Activated naive CD4-positive, alpha-beta T cell treated with anti-CD3 and anti-CD28 coated beads for 36 hours (primary cell): ENCODE measurements at regions not wholly inside any gene's neighbourhood (a gene's known extent, or its start where the extent isn't known, plus 50 kb on each side); places are given as distances from the start of the nearest gene placed in this dataset.
A peak's percentile ranks its signal among the peaks of the same experiment; 100 is the strongest.

Experiments
- CTCF ChIA-PET: fragments of 350-600 bp; sonication (Branson Sonifier 250); formaldehyde crosslinking; loops from one replicate; lab custom pipeline; 2021; ENCODE audit warnings: antibody characterized with exemption; lab: Charles Lee
- DNase-seq: peaks from one replicate; pipeline ENCODE4 v3.0.0-alpha.2; 2020
- H3K27ac Mint-ChIP-seq: one replicate; pipeline ENCODE4 v1.8.0; 2021; ENCODE audit warnings: mild to moderate bottlenecking, mixed read lengths
- H3K27me3 Mint-ChIP-seq: one replicate; pipeline ENCODE4 v1.8.0; 2021; ENCODE audit warnings: low read depth, mixed read lengths
- H3K36me3 Mint-ChIP-seq: one replicate; pipeline ENCODE4 v1.8.0; 2021; ENCODE audit warnings: low read depth, mixed read lengths
- H3K4me1 Mint-ChIP-seq: one replicate; pipeline ENCODE4 v1.8.0; 2021; ENCODE audit warnings: low read depth, mixed read lengths
- H3K4me3 Mint-ChIP-seq: one replicate; pipeline ENCODE4 v1.8.0; 2021; ENCODE audit warnings: mild to moderate bottlenecking, moderate library complexity, mixed read lengths
- H3K9me3 Mint-ChIP-seq: one replicate; pipeline ENCODE4 v1.8.0; 2021; ENCODE audit warnings: mixed read lengths
- intact Hi-C: fragments of 100-400 bp; cut with micrococcal nuclease; formaldehyde crosslinking; loops from one replicate; pipeline ENCODE4 v1.15.1; 2023

GRCh38 chr10:81009296-81009695 lies 471.6 kb downstream of the SH2D4B start:
- CTCF ChIA-PET = no interaction called here
- no peak for DNase-seq
- Mint-ChIP-seq H3K36me3 (no peaks in the 10 kb centered on the region), H3K27ac (no peak overlapping the region), H3K4me1 (no peaks in the 10 kb centered on the region), H3K4me3 (no peak overlapping the region), H3K9me3 (no peaks in the 10 kb centered on the region), H3K27me3 (no peaks in the 10 kb centered on the region)
- intact Hi-C loops = no loop called here

GRCh38 chr10:81013771-81014170 lies 476.1 kb downstream of the SH2D4B start:
- H3K9me3 Mint-ChIP-seq = no peaks in the 10 kb centered on the region
- intact Hi-C loops = no loop called here
- H3K4me3 Mint-ChIP-seq = no peak overlapping the region
- CTCF ChIA-PET = no interaction called here
- H3K27ac Mint-ChIP-seq = no peak overlapping the region
- H3K36me3 Mint-ChIP-seq = no peaks in the 10 kb centered on the region
- no peaks in the 10 kb centered on the region for H3K4me1 Mint-ChIP-seq
- no peak for DNase-seq
- no peaks in the 10 kb centered on the region for H3K27me3 Mint-ChIP-seq

GRCh38 chr10:81019029-81019890 lies 481.6 kb downstream of the SH2D4B start:
- Mint-ChIP-seq H3K4me3 (no peak overlapping the region), H3K9me3 (no peaks in the 10 kb centered on the region), H3K4me1 (no peaks in the 10 kb centered on the region), H3K27me3 (peaks cover 2% of the 10 kb centered on the region), H3K36me3 (no peaks in the 10 kb centered on the region), H3K27ac (no peak overlapping the region)
- CTCF ChIA-PET = interaction anchor here (0.6 to 3.2 kb wide), 12 partner anchors 8 to 575 kb away, joined by 3 to 26 read pairs (median 4); no protein-coding TSS in a partner anchor
- intact Hi-C loops = loop anchor here (1.0 to 5.0 kb wide), 4 partner anchors 320 to 640 kb away; no protein-coding TSS in a partner anchor
- peak; percentile 45 for DNase-seq

- H3K4me3 Mint-ChIP-seq = no peak overlapping the region
- no peak for DNase-seq
- H3K27ac Mint-ChIP-seq = no peak overlapping the region
- CTCF ChIA-PET = interaction anchor here (0.8 kb wide), 1 partner anchor 322 kb away, joined by 3 read pairs; no protein-coding TSS in a partner anchor
- peaks cover 2% of the 10 kb centered on the region for H3K27me3 Mint-ChIP-seq
- intact Hi-C loops = no loop called here
- H3K4me1 Mint-ChIP-seq = no peaks in the 10 kb centered on the region
- no peaks in the 10 kb centered on the region for H3K9me3 Mint-ChIP-seq
- H3K36me3 Mint-ChIP-seq = no peaks in the 10 kb centered on the region
Observed at GRCh38 chr10:81021428-81022129, 483.9 kb downstream of the SH2D4B start.

GRCh38 chr10:81026591-81026990 lies 488.9 kb downstream of the SH2D4B start:
- Mint-ChIP-seq H3K4me3 (no peak overlapping the region), H3K36me3 (no peaks in the 10 kb centered on the region), H3K9me3 (no peaks in the 10 kb centered on the region), H3K4me1 (no peaks in the 10 kb centered on the region), H3K27ac (no peak overlapping the region), H3K27me3 (peaks cover 10% of the 10 kb centered on the region)
- intact Hi-C loops = no loop called here
- CTCF ChIA-PET = interaction anchor here (0.7 to 1.0 kb wide), 2 partner anchors 8 to 103 kb away, joined by 4 to 6 read pairs; no protein-coding TSS in a partner anchor
- DNase-seq = no peak

- Mint-ChIP-seq H3K27me3 (peaks cover 8% of the 10 kb centered on the region), H3K36me3 (no peaks in the 10 kb centered on the region), H3K27ac (no peak overlapping the region), H3K4me1 (no peaks in the 10 kb centered on the region), H3K9me3 (no peaks in the 10 kb centered on the region), H3K4me3 (no peak overlapping the region)
- CTCF ChIA-PET = interaction anchor here (0.7 to 1.0 kb wide), 2 partner anchors 8 to 103 kb away, joined by 4 to 6 read pairs; no protein-coding TSS in a partner anchor
- intact Hi-C loops = no loop called here
- DNase-seq = no peak
Observed at GRCh38 chr10:81027223-81027622, 489.5 kb downstream of the SH2D4B start.

GRCh38 chr10:81027706-81028105 lies 490.0 kb downstream of the SH2D4B start:
- Mint-ChIP-seq H3K27me3 (peaks cover 8% of the 10 kb centered on the region), H3K9me3 (no peaks in the 10 kb centered on the region), H3K4me3 (no peak overlapping the region), H3K36me3 (no peaks in the 10 kb centered on the region), H3K27ac (no peak overlapping the region), H3K4me1 (no peaks in the 10 kb centered on the region)
- DNase-seq = no peak
- CTCF ChIA-PET = interaction anchor here (1.0 kb wide), 1 partner anchor 9 kb away, joined by 4 read pairs; no protein-coding TSS in a partner anchor
- intact Hi-C loops = no loop called here

- CTCF ChIA-PET = no interaction called here
Observed at GRCh38 chr10:81031774-81032173, 494.1 kb downstream of the SH2D4B start.

GRCh38 chr10:81034383-81034782 lies 496.7 kb downstream of the SH2D4B start:
- peaks cover 4% of the 10 kb centered on the region for H3K27me3 Mint-ChIP-seq
- intact Hi-C loops = no loop called here
- H3K4me3 Mint-ChIP-seq = no peak overlapping the region
- H3K36me3 Mint-ChIP-seq = no peaks in the 10 kb centered on the region
- CTCF ChIA-PET = no interaction called here
- no peaks in the 10 kb centered on the region for H3K9me3 Mint-ChIP-seq
- no peak overlapping the region for H3K27ac Mint-ChIP-seq
- no peak for DNase-seq
- no peaks in the 10 kb centered on the region for H3K4me1 Mint-ChIP-seq

More at GRCh38 chr10:81031774-81032173, 494.1 kb downstream of the SH2D4B start:
- no peaks in the 10 kb centered on the region for H3K4me1 Mint-ChIP-seq
- no peak overlapping the region for H3K27ac Mint-ChIP-seq
- intact Hi-C loops = no loop called here
- peaks cover 10% of the 10 kb centered on the region for H3K27me3 Mint-ChIP-seq
- DNase-seq = no peak
- no peaks in the 10 kb centered on the region for H3K36me3 Mint-ChIP-seq
- H3K9me3 Mint-ChIP-seq = no peaks in the 10 kb centered on the region
- no peak overlapping the region for H3K4me3 Mint-ChIP-seq

- Mint-ChIP-seq H3K27ac (no peak overlapping the region), H3K9me3 (no peaks in the 10 kb centered on the region), H3K4me1 (no peaks in the 10 kb centered on the region), H3K27me3 (peaks cover 2% of the 10 kb centered on the region), H3K4me3 (no peak overlapping the region), H3K36me3 (no peaks in the 10 kb centered on the region)
- CTCF ChIA-PET = no interaction called here
- DNase-seq = no peak
- intact Hi-C loops = no loop called here
Observed at GRCh38 chr10:81036257-81036656, 498.6 kb downstream of the SH2D4B start.

GRCh38 chr10:81040031-81040430 lies 502.3 kb downstream of the SH2D4B start:
- H3K36me3 Mint-ChIP-seq = no peaks in the 10 kb centered on the region
- intact Hi-C loops = no loop called here
- H3K27ac Mint-ChIP-seq = no peak overlapping the region
- no peaks in the 10 kb centered on the region for H3K4me1 Mint-ChIP-seq
- H3K27me3 Mint-ChIP-seq = peaks cover 2% of the 10 kb centered on the region
- DNase-seq = no peak
- no peak overlapping the region for H3K4me3 Mint-ChIP-seq
- CTCF ChIA-PET = no interaction called here
- no peaks in the 10 kb centered on the region for H3K9me3 Mint-ChIP-seq

- no peak overlapping the region for H3K27ac Mint-ChIP-seq
- DNase-seq = no peak
- H3K4me1 Mint-ChIP-seq = no peaks in the 10 kb centered on the region
- peaks cover 3% of the 10 kb centered on the region for H3K27me3 Mint-ChIP-seq
- H3K36me3 Mint-ChIP-seq = no peaks in the 10 kb centered on the region
- intact Hi-C loops = no loop called here
- CTCF ChIA-PET = no interaction called here
- no peak overlapping the region for H3K4me3 Mint-ChIP-seq
- no peaks in the 10 kb centered on the region for H3K9me3 Mint-ChIP-seq
Observed at GRCh38 chr10:81040940-81041339, 503.2 kb downstream of the SH2D4B start.
